Mesenchymal stem cell (in vitro differentiated cells and primary cell): ENCODE measurements at regions not wholly inside any gene's neighbourhood (a gene's known extent, or its start where the extent isn't known, plus 50 kb on each side); places are given as distances from the start of the nearest gene placed in this dataset.

ENCODE experiments used
- DNase-seq: peaks from one replicate; pipeline ENCODE4 v3.0.0-alpha.2; 2013
- H2AFZ ChIP-seq: one replicate; pipeline ENCODE4 v1.6.1; 2013; ENCODE audit warnings: low read depth, mild to moderate bottlenecking, control low read depth, inconsistent platforms, low read length, moderate library complexity
- H2AK5ac ChIP-seq: 2 replicates; pipeline ENCODE4 v1.6.1; 2013; ENCODE audit warnings: low read length, moderate library complexity, mild to moderate bottlenecking, inconsistent platforms; ENCODE audit not compliant: severe bottlenecking
- H2BK120ac ChIP-seq: one replicate; pipeline ENCODE4 v1.6.1; 2013; ENCODE audit warnings: low read depth, mild to moderate bottlenecking, inconsistent platforms, low read length, moderate library complexity
- H2BK12ac ChIP-seq, 2 experiments: one replicate each; pipeline ENCODE4 v1.6.1; 2013; ENCODE audit warnings: inconsistent platforms in 2 of 2, low read length in 2 of 2, mild to moderate bottlenecking in 2 of 2, moderate library complexity in 2 of 2, control low read depth in 1 of 2
- H2BK15ac ChIP-seq: one replicate; pipeline ENCODE4 v1.6.1; 2013; ENCODE audit warnings: mild to moderate bottlenecking, low read depth, inconsistent platforms; ENCODE audit not compliant: poor library complexity, severe bottlenecking
- H2BK5ac ChIP-seq: 2 replicates; pipeline ENCODE4 v1.6.1; 2013; ENCODE audit warnings: low read depth, mild to moderate bottlenecking, low read length, control low read depth, inconsistent platforms; ENCODE audit not compliant: poor library complexity, severe bottlenecking
- H3K14ac ChIP-seq, 2 experiments: one replicate each; pipeline ENCODE4 v1.6.1; 2013; ENCODE audit warnings: inconsistent platforms in 2 of 2, low read length in 2 of 2, control low read depth in 1 of 2, mild to moderate bottlenecking in 1 of 2, moderate library complexity in 1 of 2
- H3K18ac ChIP-seq, 2 experiments: one replicate each; pipeline ENCODE4 v1.6.1; 2013; ENCODE audit warnings: inconsistent platforms in 2 of 2, low read length in 2 of 2, control low read depth in 1 of 2, low read depth in 1 of 2, mild to moderate bottlenecking in 1 of 2
- H3K23ac ChIP-seq, 2 experiments: one replicate each; pipeline ENCODE4 v1.6.1; 2013; ENCODE audit warnings: inconsistent platforms in 2 of 2, low read length in 2 of 2, mild to moderate bottlenecking in 2 of 2, moderate library complexity in 2 of 2, control low read depth in 1 of 2
- H3K27ac ChIP-seq: 2 replicates; pipeline ENCODE4 v1.5.1; 2013; ENCODE audit warnings: mild to moderate bottlenecking, moderate library complexity, low read length, control low read depth, inconsistent platforms; ENCODE audit not compliant: poor library complexity, severe bottlenecking
- H3K27me3 ChIP-seq, 2 experiments: 2 replicates each; pipeline versions ENCODE4 v1.6.1 to v1.7.0; 2013; ENCODE audit warnings: low read length in 2 of 2, mild to moderate bottlenecking in 2 of 2, moderate library complexity in 2 of 2, control low read depth in 1 of 2, inconsistent platforms in 1 of 2; ENCODE audit not compliant: control insufficient read depth in 1 of 2, insufficient read depth in 1 of 2
- H3K36me3 ChIP-seq, 2 experiments: 2 replicates each; pipeline versions ENCODE4 v1.6.1 to v1.7.0; 2013; ENCODE audit warnings: low read length in 2 of 2, control low read depth in 1 of 2, inconsistent platforms in 1 of 2, low read depth in 1 of 2, mild to moderate bottlenecking in 1 of 2; ENCODE audit not compliant: insufficient read depth in 2 of 2, control insufficient read depth in 1 of 2
- H3K4ac ChIP-seq, 2 experiments: one replicate each; pipeline ENCODE4 v1.6.1; 2013; ENCODE audit warnings: inconsistent platforms in 2 of 2, low read length in 2 of 2, mild to moderate bottlenecking in 2 of 2, moderate library complexity in 2 of 2, control low read depth in 1 of 2, low read depth in 1 of 2
- H3K4me1 ChIP-seq: 2 replicates; pipeline ENCODE4 v1.6.1; 2013; ENCODE audit warnings: low read depth, low read length, control low read depth; ENCODE audit not compliant: control insufficient read depth, insufficient read depth
- H3K4me2 ChIP-seq: 2 replicates; pipeline ENCODE4 v1.6.1; 2013; ENCODE audit warnings: low read length, mild to moderate bottlenecking, inconsistent platforms; ENCODE audit not compliant: poor library complexity, severe bottlenecking
- H3K4me3 ChIP-seq, 2 experiments: 2 replicates each; pipeline versions ENCODE4 v1.5.1 to v1.7.0; 2013; ENCODE audit warnings: low read length in 2 of 2, mild to moderate bottlenecking in 2 of 2, control low read depth in 1 of 2, low read depth in 1 of 2; ENCODE audit not compliant: insufficient read depth in 1 of 2
- H3K79me1 ChIP-seq: replicated peaks from 2 replicates; pipeline ENCODE4 v1.6.1; 2013; ENCODE audit warnings: mild to moderate bottlenecking, control low read depth, low read length, inconsistent platforms; ENCODE audit not compliant: poor library complexity, severe bottlenecking
- H3K9ac ChIP-seq: 2 replicates; pipeline ENCODE4 v1.7.0; 2013; ENCODE audit warnings: mild to moderate bottlenecking, low read length, moderate library complexity
- H3K9me3 ChIP-seq: 2 replicates; pipeline ENCODE4 v1.7.0; 2013; ENCODE audit warnings: mild to moderate bottlenecking, low read length; ENCODE audit not compliant: control insufficient read depth
- H4K8ac ChIP-seq: one replicate; pipeline ENCODE4 v1.6.1; 2013; ENCODE audit warnings: inconsistent platforms, mild to moderate bottlenecking, low read length, moderate library complexity
- H4K91ac ChIP-seq: one replicate; pipeline ENCODE4 v1.6.1; 2013; ENCODE audit warnings: mild to moderate bottlenecking, low read length, inconsistent platforms
- WGBS: methylation state at CpG from one replicate; pipeline ENCODE4 v1.1.7; 2013; ENCODE audit warnings: mixed read lengths; 5-methylcytosine and 5-hydroxymethylcytosine counted together

GRCh38 chr16:86122681-86123342, 223.8 kb downstream of the IRF8 start:
- Histone ChIP-seq H3K79me1 (no peaks in the 10 kb centered on the region), H3K36me3 (no peaks in the 10 kb centered on the region), H2BK120ac (no peak overlapping the region), H4K8ac (no peak overlapping the region), H3K4me1 (no peaks in the 10 kb centered on the region), H2AK5ac (no peak overlapping the region), H3K27me3 (peaks cover 24 to 84% of the 10 kb centered on the region in 2 experiments), H3K27ac (no peak overlapping the region), H3K9me3 (no peaks in the 10 kb centered on the region), H2BK12ac (no peak overlapping the region), H3K18ac (no peak overlapping the region), H3K14ac (no peak overlapping the region), H4K91ac (no peak overlapping the region), H2AFZ (no peak overlapping the region), H3K23ac (no peak overlapping the region), H2BK5ac (no peak overlapping the region), H3K4ac (no peak overlapping the region), H3K4me3 (no peak overlapping the region), H3K4me2 (no peak overlapping the region), H3K9ac (no peak overlapping the region), H2BK15ac (peak overlapping the region; percentile 8)
- no peak for DNase-seq
- WGBS = 74% methylated on average over 13 of the region's 15 CpGs

- 65% methylated on average over 4 of the region's 4 CpGs for WGBS
- H3K9me3 ChIP-seq = no peaks in the 10 kb centered on the region
- H2BK15ac ChIP-seq = no peak overlapping the region
- H2AFZ ChIP-seq = no peak overlapping the region
- H3K4me2 ChIP-seq = no peak overlapping the region
- no peaks in the 10 kb centered on the region for H3K79me1 ChIP-seq
- H3K9ac ChIP-seq = no peak overlapping the region
- no peaks in the 10 kb centered on the region for H3K4me1 ChIP-seq
- H2BK5ac ChIP-seq = no peak overlapping the region
- no peak overlapping the region for H3K18ac ChIP-seq
- no peak overlapping the region for H4K91ac ChIP-seq
- no peaks in the 10 kb centered on the region for H3K36me3 ChIP-seq
- no peak overlapping the region for H3K4me3 ChIP-seq
- no peak overlapping the region for H2BK12ac ChIP-seq
- no peak overlapping the region for H2BK120ac ChIP-seq
- H3K14ac ChIP-seq = no peak overlapping the region
- H3K23ac ChIP-seq = no peak overlapping the region
- no peak overlapping the region for H3K27ac ChIP-seq
- no peak overlapping the region for H2AK5ac ChIP-seq
- H3K27me3 ChIP-seq = peaks cover 15 to 79% of the 10 kb centered on the region in 2 experiments
- no peak overlapping the region for H3K4ac ChIP-seq
- H4K8ac ChIP-seq = no peak overlapping the region
- DNase-seq = no peak
Measured at GRCh38 chr16:86124321-86124720, 225.4 kb downstream of the IRF8 start.

DNA sequence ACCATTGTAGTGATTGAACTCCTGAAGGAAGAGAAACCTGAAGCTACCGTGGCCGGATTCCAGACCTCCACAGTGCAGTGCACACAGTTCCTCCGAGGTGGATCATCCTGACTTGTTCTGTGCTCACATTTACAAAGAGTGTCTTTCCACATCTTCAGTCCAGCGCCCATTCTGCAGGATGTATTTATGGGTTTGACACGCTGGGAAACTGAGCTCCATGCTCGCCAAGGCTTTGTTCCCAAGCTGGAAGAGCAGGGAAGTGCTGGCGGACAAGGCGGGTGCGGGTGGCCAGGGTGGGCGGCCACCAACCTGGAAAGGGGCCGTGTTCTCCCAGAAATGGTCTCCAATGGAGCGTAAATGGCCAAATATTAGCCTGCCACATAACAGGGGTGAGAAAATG, 227.9 kb downstream of the IRF8 start:
- H3K4ac ChIP-seq = no peak overlapping the region
- no peak overlapping the region for H2AFZ ChIP-seq
- no peak overlapping the region for H2BK15ac ChIP-seq
- no peak overlapping the region for H3K9ac ChIP-seq
- WGBS = 94% methylated on average over 12 of the region's 12 CpGs
- no peak overlapping the region for H3K23ac ChIP-seq
- H3K79me1 ChIP-seq = no peaks in the 10 kb centered on the region
- no peak overlapping the region for H2AK5ac ChIP-seq
- H2BK12ac ChIP-seq = no peak overlapping the region
- no peak overlapping the region for H2BK120ac ChIP-seq
- no peak overlapping the region for H3K27ac ChIP-seq
- no peak overlapping the region for H4K91ac ChIP-seq
- H3K9me3 ChIP-seq = no peaks in the 10 kb centered on the region
- no peaks in the 10 kb centered on the region for H3K4me1 ChIP-seq
- H4K8ac ChIP-seq = no peak overlapping the region
- H3K27me3 ChIP-seq = peaks cover 6 to 65% of the 10 kb centered on the region in 2 experiments
- H2BK5ac ChIP-seq = no peak overlapping the region
- H3K4me3 ChIP-seq = no peak overlapping the region
- no peak overlapping the region for H3K18ac ChIP-seq
- no peak overlapping the region for H3K4me2 ChIP-seq
- H3K36me3 ChIP-seq = no peaks in the 10 kb centered on the region
- H3K14ac ChIP-seq = no peak overlapping the region
- no peak for DNase-seq

DNA sequence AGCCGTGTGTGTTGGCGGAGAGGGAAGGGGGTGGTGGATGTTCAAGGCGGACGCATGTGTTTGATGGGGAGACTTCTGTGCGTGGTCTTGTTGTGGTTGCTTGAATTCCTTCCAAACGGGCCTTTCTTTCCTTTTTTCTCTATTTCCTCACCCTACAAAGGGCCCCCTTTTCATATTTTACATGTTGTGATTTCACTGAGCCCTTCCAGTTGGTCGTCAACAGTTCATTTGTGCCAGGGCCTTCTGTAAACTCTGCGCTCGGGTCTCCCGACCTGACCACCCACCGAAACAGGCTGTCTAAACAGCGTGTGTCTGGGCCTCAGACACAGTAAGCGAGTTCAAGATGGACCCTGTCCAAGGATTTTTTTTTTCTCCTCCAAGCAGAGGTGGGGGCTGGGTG, 228.4 kb downstream of the IRF8 start:
- Histone ChIP-seq H3K23ac (no peak overlapping the region), H2AFZ (no peak overlapping the region), H3K4me1 (no peaks in the 10 kb centered on the region), H3K4ac (peak overlapping the region in 1 of 2 experiments; percentile 4), H2BK120ac (no peak overlapping the region), H2BK15ac (no peak overlapping the region), H4K8ac (no peak overlapping the region), H3K4me2 (no peak overlapping the region), H3K36me3 (no peaks in the 10 kb centered on the region), H3K18ac (no peak overlapping the region), H3K4me3 (no peak overlapping the region), H3K27ac (no peak overlapping the region), H2BK12ac (no peak overlapping the region), H3K27me3 (peaks cover 1 to 60% of the 10 kb centered on the region in 2 experiments), H2AK5ac (no peak overlapping the region), H3K9ac (no peak overlapping the region), H4K91ac (no peak overlapping the region), H3K79me1 (no peaks in the 10 kb centered on the region), H3K9me3 (no peaks in the 10 kb centered on the region), H2BK5ac (no peak overlapping the region), H3K14ac (no peak overlapping the region)
- WGBS = 91% methylated on average over 12 of the region's 13 CpGs
- no peak for DNase-seq
